ENCODE measurements at regions not wholly inside any gene's neighbourhood (a gene's known extent, or its start where the extent isn't known, plus 50 kb on each side); places are given as distances from the start of the nearest gene placed in this dataset.
"Not testable (repeated sequence)": the region's sequence is repeated elsewhere in the genome, so short reads cannot be mapped to it uniquely, and the experiment has no call there.

DNA sequence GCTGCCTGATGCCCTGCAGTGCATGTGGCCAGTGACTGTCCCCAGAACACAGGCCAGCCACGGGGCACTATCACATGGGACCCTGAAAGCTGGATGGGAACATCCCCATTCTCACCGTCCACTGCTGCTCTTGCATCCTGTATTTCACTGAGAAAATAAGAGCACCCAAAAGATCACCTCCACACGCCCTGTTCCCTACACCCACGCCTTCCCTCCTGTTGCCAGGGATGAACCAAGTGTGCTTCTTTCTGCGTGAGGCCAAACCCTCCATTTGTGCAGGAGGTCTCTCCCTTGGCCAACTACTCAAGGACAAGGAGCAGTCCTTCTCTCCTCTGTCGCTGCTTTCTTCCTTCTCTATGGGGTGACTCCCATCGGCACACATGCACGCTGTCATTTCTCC lies 118.3 kb downstream of the LRRC37A3 start:
- ATAC-seq, H3K4me3 ChIP-seq, H3K27ac ChIP-seq, H3K4me1 ChIP-seq, H3K27me3 ChIP-seq, H3K9me3 ChIP-seq: not testable (repeated sequence)
- peaks cover 0 to 77% of the 10 kb centered on the region in 2 donors for H3K36me3 ChIP-seq
- WGBS, 2 donors (ENCODE audit: low coverage in 1 of 2), result 96 to 100% methylated on average over 1 to 3 of the region's 8 CpGs

- not testable (repeated sequence) for H3K27ac ChIP-seq, H3K9me3 ChIP-seq, H3K4me1 ChIP-seq, ATAC-seq, H3K4me3 ChIP-seq, H3K27me3 ChIP-seq
- no CpG with 5 or more reads among the region's 21 CpGs for WGBS, 2 donors (ENCODE audit: low coverage in 1 of 2)
- peaks cover 0 to 81% of the 10 kb centered on the region in 2 donors for H3K36me3 ChIP-seq
Observed at GRCh38 chr17:64800361-64800895, 118.8 kb downstream of the LRRC37A3 start.

GRCh38 chr17:64799543-64800188 lies 119.6 kb downstream of the LRRC37A3 start:
- H3K36me3 ChIP-seq, result peaks cover 0 to 84% of the 10 kb centered on the region in 2 donors
- not testable (repeated sequence) for ATAC-seq, H3K27ac ChIP-seq, H3K4me1 ChIP-seq, H3K4me3 ChIP-seq, H3K9me3 ChIP-seq, H3K27me3 ChIP-seq
- WGBS, 2 donors (ENCODE audit: low coverage in 1 of 2), result 89% methylated on average over 3 of the region's 13 CpGs; no CpG with 5 or more reads in 1 of the 2 donors

DNA sequence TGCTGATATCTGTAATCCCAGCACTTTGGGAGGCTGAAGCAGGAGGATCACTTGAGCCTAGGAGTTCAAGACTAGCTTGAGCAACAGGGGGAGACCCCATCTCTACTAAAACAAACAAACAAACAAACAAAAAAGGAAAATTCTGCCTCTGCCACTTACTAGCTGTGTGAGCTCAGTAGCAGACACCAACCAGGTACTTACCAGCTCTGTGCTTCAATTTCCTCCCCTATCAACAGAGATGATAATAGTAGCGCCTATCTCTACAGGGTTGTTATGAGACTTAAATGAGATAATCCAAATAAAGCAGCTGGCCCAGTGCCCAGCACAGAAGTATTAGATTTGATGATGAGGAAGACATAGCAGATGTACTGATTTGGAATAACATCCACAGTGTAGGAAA lies 120.3 kb downstream of the LRRC37A3 start:
- H3K27ac ChIP-seq, H3K27me3 ChIP-seq, H3K4me1 ChIP-seq, H3K9me3 ChIP-seq, H3K4me3 ChIP-seq, ATAC-seq: not testable (repeated sequence)
- H3K36me3 ChIP-seq, result peaks cover 0 to 86% of the 10 kb centered on the region in 2 donors
- WGBS, 2 donors (ENCODE audit: low coverage in 1 of 2), result no CpG with 5 or more reads among the region's 1 CpG

GRCh38 chr17:64798489-64798790 lies 120.8 kb downstream of the LRRC37A3 start:
- WGBS, 2 donors (ENCODE audit: low coverage in 1 of 2), result no CpG with 5 or more reads among the region's 5 CpGs
- H3K4me1 ChIP-seq, H3K27me3 ChIP-seq, ATAC-seq, H3K27ac ChIP-seq, H3K4me3 ChIP-seq, H3K9me3 ChIP-seq: not testable (repeated sequence)
- peaks cover 0 to 85% of the 10 kb centered on the region in 2 donors for H3K36me3 ChIP-seq

GRCh38 chr17:64797746-64798488 lies 121.4 kb downstream of the LRRC37A3 start:
- not testable (repeated sequence) for H3K27ac ChIP-seq, H3K9me3 ChIP-seq, ATAC-seq, H3K4me1 ChIP-seq, H3K27me3 ChIP-seq, H3K4me3 ChIP-seq
- peaks cover 0 to 85% of the 10 kb centered on the region in 2 donors for H3K36me3 ChIP-seq
- WGBS, 2 donors (ENCODE audit: low coverage in 1 of 2), result no CpG with 5 or more reads among the region's 15 CpGs

GRCh38 chr17:64795342-64795741 lies 123.9 kb downstream of the LRRC37A3 start:
- not testable (repeated sequence) for H3K9me3 ChIP-seq, H3K4me3 ChIP-seq, H3K27ac ChIP-seq, ATAC-seq, H3K4me1 ChIP-seq, H3K27me3 ChIP-seq
- WGBS, 2 donors (ENCODE audit: low coverage in 1 of 2), result no CpG with 5 or more reads among the region's 1 CpG
- H3K36me3 ChIP-seq, result peaks cover 0 to 86% of the 10 kb centered on the region in 2 donors

- not testable (repeated sequence) for H3K4me3 ChIP-seq, H3K9me3 ChIP-seq, H3K27me3 ChIP-seq, ATAC-seq, H3K27ac ChIP-seq, H3K4me1 ChIP-seq
- H3K36me3 ChIP-seq, result peaks cover 0 to 86% of the 10 kb centered on the region in 2 donors
- 80 to 92% methylated on average over 3 to 13 of the region's 16 CpGs for WGBS, 2 donors (ENCODE audit: low coverage in 1 of 2)
Observed at GRCh38 chr17:64794548-64795274, 124.6 kb downstream of the LRRC37A3 start.

DNA sequence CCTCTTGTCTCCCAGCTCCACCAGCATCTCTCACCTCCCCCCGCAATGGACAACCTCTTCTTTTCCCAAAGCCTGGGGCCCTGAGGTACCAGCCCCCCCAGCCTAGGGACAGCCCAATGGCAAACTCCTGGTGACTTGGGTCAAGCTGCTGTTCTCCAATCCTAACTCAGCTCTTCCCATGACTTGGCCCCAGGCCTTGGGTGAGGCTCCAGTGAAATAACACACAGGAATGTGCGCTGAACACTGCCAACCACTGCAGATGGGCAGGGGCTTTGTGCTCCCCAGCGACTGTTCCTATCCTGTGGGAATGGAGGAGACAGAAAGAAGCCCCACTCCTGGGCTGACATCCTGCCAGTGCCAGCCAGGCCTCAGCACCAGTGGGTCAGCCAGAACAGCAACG lies 125.2 kb downstream of the LRRC37A3 start:
- not testable (repeated sequence) for H3K9me3 ChIP-seq, H3K27me3 ChIP-seq, H3K4me3 ChIP-seq, H3K4me1 ChIP-seq, ATAC-seq
- Histone ChIP-seq H3K36me3 (peaks cover 0 to 86% of the 10 kb centered on the region in 2 donors), H3K27ac (peak overlapping the region in 2 of 4 donors; percentile 19 to 37)
- 86 to 100% methylated on average over 1 to 2 of the region's 4 CpGs for WGBS, 2 donors (ENCODE audit: low coverage in 1 of 2)

- ATAC-seq, result peak; percentile 72
- peaks cover 0 to 88% of the 10 kb centered on the region in 2 donors for H3K36me3 ChIP-seq
- H3K4me3 ChIP-seq, H3K27me3 ChIP-seq, H3K9me3 ChIP-seq, H3K27ac ChIP-seq, H3K4me1 ChIP-seq: not testable (repeated sequence)
- 59% methylated on average over 3 of the region's 12 CpGs; no CpG with 5 or more reads in 1 of the 2 donors for whole genome bisulfite sequencing, 2 donors (ENCODE audit: low coverage in 1 of 2)
Observed at GRCh38 chr17:64792793-64793575, 126.3 kb downstream of the LRRC37A3 start.

DNA sequence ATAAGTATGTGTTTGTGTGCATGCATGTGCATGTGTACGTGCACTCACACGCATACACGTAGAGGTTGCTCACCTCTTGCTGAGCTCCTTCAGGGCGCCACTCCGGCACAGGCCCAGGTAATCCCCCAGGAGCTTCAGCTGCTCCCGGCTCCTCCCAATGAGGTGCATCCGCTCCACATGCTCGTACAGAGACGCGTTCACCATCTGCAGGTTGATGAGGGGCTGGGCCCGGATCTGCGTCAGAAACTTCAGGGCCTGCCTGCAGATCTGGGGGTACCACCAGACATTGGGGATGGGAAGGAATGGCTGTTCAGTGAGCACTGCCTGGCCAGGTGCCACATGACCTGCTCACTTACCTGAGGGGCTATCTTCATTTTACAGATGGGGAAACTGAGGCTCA lies 127.0 kb downstream of the LRRC37A3 start:
- not testable (repeated sequence) for H3K27me3 ChIP-seq, H3K4me1 ChIP-seq, ATAC-seq, H3K27ac ChIP-seq, H3K9me3 ChIP-seq, H3K4me3 ChIP-seq
- WGBS, 2 donors (ENCODE audit: low coverage in 1 of 2), result no CpG with 5 or more reads among the region's 12 CpGs
- peaks cover 0 to 89% of the 10 kb centered on the region in 2 donors for H3K36me3 ChIP-seq

DNA sequence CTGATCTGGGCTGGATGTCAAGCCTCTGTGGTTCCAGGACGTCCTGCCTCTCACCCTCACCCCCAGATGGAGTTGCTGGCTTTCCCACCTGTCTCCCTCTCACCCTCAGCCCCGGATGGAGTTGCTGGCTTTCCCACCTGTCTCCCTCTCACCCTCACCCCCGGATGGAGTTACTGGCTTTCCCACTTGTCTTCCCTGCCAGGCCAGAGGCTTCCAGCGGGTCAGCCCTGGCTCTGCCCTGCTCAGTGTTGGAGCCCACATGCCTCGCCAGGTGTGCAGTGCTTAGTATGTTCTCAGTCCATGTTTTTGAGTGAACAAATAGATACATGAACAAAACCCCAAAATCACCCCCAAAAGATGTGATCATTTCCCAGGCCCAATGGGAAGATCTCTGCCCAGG lies 127.6 kb downstream of the LRRC37A3 start:
- Histone ChIP-seq H3K27me3 (peaks cover 14% of the 10 kb centered on the region), H3K36me3 (peaks cover 0 to 91% of the 10 kb centered on the region in 2 donors)
- WGBS, 2 donors (ENCODE audit: low coverage in 1 of 2), result 60% methylated on average over 2 of the region's 5 CpGs; no CpG with 5 or more reads in 1 of the 2 donors
- not testable (repeated sequence) for H3K27ac ChIP-seq, H3K4me3 ChIP-seq, H3K9me3 ChIP-seq, ATAC-seq, H3K4me1 ChIP-seq

All from gastroesophageal sphincter (tissue), 4 donors.